ENCODE measurements at regions not wholly inside any gene's neighbourhood (a gene's known extent, or its start where the extent isn't known, plus 50 kb on each side); places are given as distances from the start of the nearest gene placed in this dataset.

- no peak for TF ChIP-seq ZFP3 (CRISPR knock-in tag; IDR thresholded peaks at IDR 0.05)
- no peak for TF ChIP-seq ZC3H10 (CRISPR knock-in tag; IDR thresholded peaks at IDR 0.05)
- TF ChIP-seq PPARA (CRISPR knock-in tag; IDR thresholded peaks at IDR 0.05; ENCODE audit: borderline replicate concordance) = no peak
- peak; percentile 59; the same call in 1 of the 2 replicates for TF ChIP-seq CSDC2 (CRISPR knock-in tag; IDR thresholded peaks at IDR 0.05)
- TF ChIP-seq RARB (CRISPR knock-in tag; IDR thresholded peaks at IDR 0.05) = no peak
- peak; percentile 68 for TF ChIP-seq TCF4 (CRISPR knock-in tag; IDR thresholded peaks at IDR 0.05; ENCODE audit: borderline replicate concordance)
- no peak for TF ChIP-seq PATZ1 (CRISPR knock-in tag; IDR thresholded peaks at IDR 0.05; ENCODE audit: borderline replicate concordance)
- no peak for TF ChIP-seq POU6F1 (CRISPR knock-in tag; IDR thresholded peaks at IDR 0.05; ENCODE audit: borderline replicate concordance, low read depth)
- TF ChIP-seq ESRRG (CRISPR knock-in tag; IDR thresholded peaks at IDR 0.05) = no peak
- TF ChIP-seq ZFP30 (CRISPR knock-in tag; IDR thresholded peaks at IDR 0.05) = no peak
- TF ChIP-seq CREB5 (CRISPR knock-in tag; IDR thresholded peaks at IDR 0.05; ENCODE audit: low read depth) = no peak
Measured at GRCh38 chr1:50308878-50309277, 114.4 kb downstream of the DMRTA2 start.
